Stomach (tissue), 8 donors: ENCODE measurements at regions not wholly inside any gene's neighbourhood (a gene's known extent, or its start where the extent isn't known, plus 50 kb on each side); places are given as distances from the start of the nearest gene placed in this dataset.

Source experiments
- DNase-seq, 2 donors: peaks; one replicate each; pipeline versions ENCODE4 v3.0.0 to v3.0.0-alpha.2; 2013 to 2019
- H3K27ac ChIP-seq, 5 donors: fragments of 200-600 bp in 4 of 5; sonication (generic) in 4 of 5; one replicate each; pipeline ENCODE4 v1.5.1; 2013 to 2019; ENCODE audit warnings: mild to moderate bottlenecking in 1 of 5, moderate library complexity in 1 of 5
- H3K27me3 ChIP-seq, 3 donors: fragments of 200-600 bp; sonication (generic); one replicate each; pipeline ENCODE4 v1.5.1; 2017 to 2019; ENCODE audit warnings: mixed run types in 1 of 3
- H3K36me3 ChIP-seq, 4 donors: fragments of 200-600 bp; sonication (generic); 1 replicate in 3 of 4; 2 replicates in 1 of 4; pipeline ENCODE4 v1.5.1; 2016 to 2019
- H3K4me1 ChIP-seq, 4 donors: fragments of 200-600 bp; sonication (generic); one replicate each; pipeline ENCODE4 v1.5.1; 2016 to 2019
- H3K4me3 ChIP-seq, 4 donors: fragments of 200-600 bp; sonication (generic) in 3 of 4; one replicate each; pipeline ENCODE4 v1.5.1; 2016 to 2019; ENCODE audit warnings: mild to moderate bottlenecking in 1 of 4
- H3K9me3 ChIP-seq, 4 donors: fragments of 200-600 bp; sonication (generic); one replicate each; pipeline ENCODE4 v1.5.1; 2016 to 2019
- EP300 ChIP-seq: sonication (generic); formaldehyde crosslinking; IDR thresholded peaks from one replicate; pipeline ENCODE4 v1.6.1; 2017; ENCODE audit warnings: antibody characterized with exemption
- POLR2A ChIP-seq, 4 donors: fragments of 450-650 bp; IDR thresholded peaks; one replicate each; pipeline ENCODE4 v1.6.1; 2016; ENCODE audit warnings: antibody characterized with exemption in 4 of 4, control low read depth in 2 of 4, mild to moderate bottlenecking in 1 of 4, moderate library complexity in 1 of 4
- POLR2AphosphoS5 ChIP-seq, 3 donors: sonication (generic); formaldehyde crosslinking; IDR thresholded peaks; one replicate each; pipeline ENCODE4 v1.6.1; 2016; ENCODE audit warnings: antibody characterized with exemption in 3 of 3
- WGBS, 5 donors: extraction: QIAGEN DNeasy Blood & Tissue Kit in 3 of 5; methylation state at CpG; one replicate each; pipeline versions ENCODE4 v1.1.5 to v1.1.7; 2013 to 2018; 5-methylcytosine and 5-hydroxymethylcytosine counted together
- intact Hi-C: fragments of 100-400 bp; cut with DNase I; formaldehyde crosslinking; loops from one replicate; pipeline ENCODE4 v1.15.1; 2023; ENCODE audit warnings: low total_unique reads
- TF ChIP-seq, protein P1 (sequence below), 7 experiments: fragments of 450-650 bp in 4 of 7; fragments of 200-600 bp in 3 of 7; sonication (generic) in 3 of 7; IDR thresholded peaks; one replicate each; pipeline ENCODE4 v1.5.1; 2016 to 2019; ENCODE audit warnings: antibody characterized with exemption in 7 of 7, control low read depth in 2 of 7, mild to moderate bottlenecking in 1 of 7
- donor health status: healthy with polysubstance abuse.
- donor health status: Bipolar disorder and iron deficiency.
- donor health status: healthy.

GRCh38 chr1:238950017-238950416, 436.4 kb upstream of the CHRM3 start:
- peaks cover 0 to 9% (median 4%) of the 10 kb centered on the region in 4 donors for H3K4me1 ChIP-seq
- intact Hi-C loops: no loop called here
- H3K27me3 ChIP-seq: no peaks in the 10 kb centered on the region
- no peaks in the 10 kb centered on the region for H3K36me3 ChIP-seq
- DNase-seq: no peak
- no peaks in the 10 kb centered on the region for H3K9me3 ChIP-seq
- no peak for TF ChIP-seq POLR2A (IDR thresholded peaks at IDR 0.05)
- no peak for TF ChIP-seq EP300
- TF ChIP-seq, protein P1, sequence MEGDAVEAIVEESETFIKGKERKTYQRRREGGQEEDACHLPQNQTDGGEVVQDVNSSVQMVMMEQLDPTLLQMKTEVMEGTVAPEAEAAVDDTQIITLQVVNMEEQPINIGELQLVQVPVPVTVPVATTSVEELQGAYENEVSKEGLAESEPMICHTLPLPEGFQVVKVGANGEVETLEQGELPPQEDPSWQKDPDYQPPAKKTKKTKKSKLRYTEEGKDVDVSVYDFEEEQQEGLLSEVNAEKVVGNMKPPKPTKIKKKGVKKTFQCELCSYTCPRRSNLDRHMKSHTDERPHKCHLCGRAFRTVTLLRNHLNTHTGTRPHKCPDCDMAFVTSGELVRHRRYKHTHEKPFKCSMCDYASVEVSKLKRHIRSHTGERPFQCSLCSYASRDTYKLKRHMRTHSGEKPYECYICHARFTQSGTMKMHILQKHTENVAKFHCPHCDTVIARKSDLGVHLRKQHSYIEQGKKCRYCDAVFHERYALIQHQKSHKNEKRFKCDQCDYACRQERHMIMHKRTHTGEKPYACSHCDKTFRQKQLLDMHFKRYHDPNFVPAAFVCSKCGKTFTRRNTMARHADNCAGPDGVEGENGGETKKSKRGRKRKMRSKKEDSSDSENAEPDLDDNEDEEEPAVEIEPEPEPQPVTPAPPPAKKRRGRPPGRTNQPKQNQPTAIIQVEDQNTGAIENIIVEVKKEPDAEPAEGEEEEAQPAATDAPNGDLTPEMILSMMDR (IDR thresholded peaks at IDR 0.05): no peak
- WGBS, 5 donors: 93 to 99% (median 97%) methylated on average over 3 of the region's 3 CpGs
- H3K4me3 ChIP-seq: no peak overlapping the region
- no peak overlapping the region for H3K27ac ChIP-seq

- Histone ChIP-seq H3K4me3 (no peak overlapping the region), H3K27ac (no peak overlapping the region), H3K4me1 (no peaks in the 10 kb centered on the region), H3K27me3 (no peaks in the 10 kb centered on the region), H3K36me3 (no peaks in the 10 kb centered on the region), H3K9me3 (peaks cover 0 to 6% (median 2%) of the 10 kb centered on the region in 4 donors)
- no peak for DNase-seq
- TF ChIP-seq EP300 (no peak), POLR2A (IDR thresholded peaks at IDR 0.05) (no peak), POLR2AphosphoS5 (IDR thresholded peaks at IDR 0.05) (no peak)
- TF ChIP-seq, protein P1 (IDR thresholded peaks at IDR 0.05): no peak
- intact Hi-C loops: no loop called here
- WGBS, 5 donors: 45 to 77% (median 64%) methylated on average over 1 of the region's 1 CpG
These were observed 442.3 kb upstream of the CHRM3 start for GRCh38 chr1:238944028-238944427.

DNA sequence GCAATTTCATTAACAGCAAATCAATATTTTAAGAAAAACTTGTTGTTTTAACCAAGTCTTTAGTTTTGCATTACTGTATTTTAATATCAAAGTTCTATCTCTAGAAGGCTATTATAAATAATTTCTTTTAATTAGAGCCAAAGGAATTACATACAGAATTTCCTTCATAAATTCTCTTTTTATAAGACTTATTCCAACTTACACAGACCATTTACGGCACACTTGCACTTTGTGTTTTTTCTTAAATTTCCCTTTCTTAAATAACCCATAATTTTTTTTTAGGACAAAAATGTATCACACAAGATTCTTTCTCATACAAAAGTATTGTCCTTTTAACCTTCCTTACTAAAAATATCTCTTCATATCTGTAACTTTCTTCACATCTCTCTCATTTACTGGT, 458.5 kb upstream of the CHRM3 start:
- no peak for DNase-seq
- WGBS, 5 donors: 88 to 100% (median 96%) methylated on average over 1 of the region's 1 CpG
- no peaks in the 10 kb centered on the region for H3K4me1 ChIP-seq
- intact Hi-C loops: no loop called here
- no peaks in the 10 kb centered on the region for H3K9me3 ChIP-seq
- no peaks in the 10 kb centered on the region for H3K36me3 ChIP-seq
- H3K27me3 ChIP-seq: no peaks in the 10 kb centered on the region
- no peak overlapping the region for H3K4me3 ChIP-seq
- TF ChIP-seq, protein P1 (IDR thresholded peaks at IDR 0.05): no peak
- TF ChIP-seq POLR2AphosphoS5 (IDR thresholded peaks at IDR 0.05): no peak
- TF ChIP-seq POLR2A (IDR thresholded peaks at IDR 0.05): no peak
- no peak for TF ChIP-seq EP300
- no peak overlapping the region for H3K27ac ChIP-seq

DNA sequence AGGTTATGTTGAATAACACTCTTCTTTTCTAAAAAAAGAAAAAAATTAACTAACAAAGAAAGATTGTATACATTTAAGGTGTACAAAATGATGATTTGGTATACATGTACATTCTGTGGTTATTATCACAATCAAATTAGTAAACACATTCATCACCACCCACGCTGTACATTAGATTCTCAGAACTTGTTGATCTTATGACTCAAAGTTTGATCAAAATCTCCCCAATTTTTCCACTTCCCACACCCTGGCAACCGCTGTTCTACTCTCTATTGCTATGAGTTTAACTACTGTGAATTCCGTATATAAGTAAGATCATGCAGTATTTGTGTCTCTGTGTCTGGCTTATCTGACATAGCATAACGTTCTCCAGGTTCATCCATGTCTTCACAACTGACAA, 469.5 kb upstream of the CHRM3 start:
- 63 to 77% (median 71%) methylated on average over 4 of the region's 4 CpGs for WGBS, 5 donors
- intact Hi-C loops: no loop called here
- Histone ChIP-seq H3K27ac (no peak overlapping the region), H3K4me1 (no peaks in the 10 kb centered on the region), H3K4me3 (no peak overlapping the region), H3K36me3 (no peaks in the 10 kb centered on the region), H3K9me3 (no peaks in the 10 kb centered on the region), H3K27me3 (no peaks in the 10 kb centered on the region)
- no peak for TF ChIP-seq POLR2AphosphoS5 (IDR thresholded peaks at IDR 0.05)
- TF ChIP-seq EP300: no peak
- TF ChIP-seq POLR2A (IDR thresholded peaks at IDR 0.05): no peak
- TF ChIP-seq, protein P1 (IDR thresholded peaks at IDR 0.05): no peak
- DNase-seq: no peak
